H9 (cell line): ENCODE measurements at regions not wholly inside any gene's neighbourhood (a gene's known extent, or its start where the extent isn't known, plus 50 kb on each side); places are given as distances from the start of the nearest gene placed in this dataset.

Source experiments
- DNase-seq: peaks from one replicate; pipeline ENCODE4 v3.0.0-alpha.2; 2017
- H2AFZ ChIP-seq: one replicate; pipeline ENCODE4 v1.6.1; 2013; ENCODE audit warnings: mild to moderate bottlenecking, low read length, control low read depth, moderate library complexity
- H2AK5ac ChIP-seq: 2 replicates; pipeline ENCODE4 v1.6.1; 2013; ENCODE audit warnings: low read length, control low read depth, mixed read lengths; ENCODE audit not compliant: insufficient read length
- H2BK120ac ChIP-seq: one replicate; pipeline ENCODE4 v1.6.1; 2013; ENCODE audit warnings: low read depth, mild to moderate bottlenecking, low read length, control low read depth, inconsistent platforms; ENCODE audit not compliant: poor library complexity, severe bottlenecking
- H2BK12ac ChIP-seq: 2 replicates; pipeline ENCODE4 v1.6.1; 2013; ENCODE audit warnings: low read length, control low read depth, mixed read lengths, low read depth; ENCODE audit not compliant: insufficient read length
- H2BK15ac ChIP-seq: 2 replicates; pipeline ENCODE4 v1.6.1; 2013; ENCODE audit warnings: low read depth, low read length, control low read depth
- H2BK20ac ChIP-seq: one replicate; pipeline ENCODE4 v1.6.1; 2013; ENCODE audit warnings: low read depth, mild to moderate bottlenecking, low read length, control low read depth, inconsistent platforms; ENCODE audit not compliant: poor library complexity, severe bottlenecking
- H2BK5ac ChIP-seq: 2 replicates; pipeline ENCODE4 v1.6.1; 2013; ENCODE audit warnings: low read length, control low read depth, mixed read lengths; ENCODE audit not compliant: insufficient read length
- H3K14ac ChIP-seq: 2 replicates; pipeline ENCODE4 v1.6.1; 2013; ENCODE audit warnings: low read length, control low read depth; ENCODE audit not compliant: insufficient read depth
- H3K18ac ChIP-seq: 2 replicates; pipeline ENCODE4 v1.6.1; 2013; ENCODE audit warnings: low read depth, mild to moderate bottlenecking, mixed read lengths, low read length, control low read depth; ENCODE audit not compliant: insufficient read length
- H3K23ac ChIP-seq: 2 replicates; pipeline ENCODE4 v1.6.1; 2013; ENCODE audit warnings: low read length, control low read depth, mixed read lengths, low read depth; ENCODE audit not compliant: insufficient read length
- H3K23me2 ChIP-seq: 2 replicates; pipeline ENCODE4 v1.6.1; 2013; ENCODE audit warnings: low read depth, mild to moderate bottlenecking, mixed read lengths, low read length, control low read depth; ENCODE audit not compliant: insufficient read length, poor library complexity, severe bottlenecking
- H3K27ac ChIP-seq: 2 replicates; pipeline ENCODE4 v1.5.1; 2013; ENCODE audit warnings: low read length, control low read depth, mixed read lengths, low read depth; ENCODE audit not compliant: insufficient read length
- H3K27me3 ChIP-seq: 2 replicates; pipeline ENCODE4 v1.6.1; 2013; ENCODE audit warnings: low read length, control low read depth, inconsistent platforms; ENCODE audit not compliant: insufficient read depth
- H3K4ac ChIP-seq: 2 replicates; pipeline ENCODE4 v1.6.1; 2013; ENCODE audit warnings: low read depth, mild to moderate bottlenecking, control low read depth, inconsistent platforms, low read length, moderate library complexity
- H3K4me1 ChIP-seq: 2 replicates; pipeline ENCODE4 v1.6.1; 2013; ENCODE audit warnings: low read length, control low read depth, inconsistent platforms; ENCODE audit not compliant: insufficient read depth
- H3K4me2 ChIP-seq: 2 replicates; pipeline ENCODE4 v1.6.1; 2013; ENCODE audit warnings: low read length, control low read depth, mixed read lengths; ENCODE audit not compliant: insufficient read length, insufficient read depth
- H3K56ac ChIP-seq: 2 replicates; pipeline ENCODE4 v1.6.1; 2013; ENCODE audit warnings: low read depth, mild to moderate bottlenecking, mixed read lengths, low read length, control low read depth; ENCODE audit not compliant: insufficient read length
- H3K79me1 ChIP-seq: 2 replicates; pipeline ENCODE4 v1.6.1; 2013; ENCODE audit warnings: low read depth, mild to moderate bottlenecking, moderate library complexity, low read length, control low read depth, inconsistent platforms; ENCODE audit not compliant: insufficient read depth, poor library complexity, severe bottlenecking
- H3K79me2 ChIP-seq: 2 replicates; pipeline ENCODE4 v1.6.1; 2013; ENCODE audit warnings: low read length, control low read depth, inconsistent platforms; ENCODE audit not compliant: insufficient read depth
- H3K9ac ChIP-seq: 2 replicates; pipeline ENCODE4 v1.6.1; 2013; ENCODE audit warnings: low read length, control low read depth, mixed read lengths; ENCODE audit not compliant: insufficient read length; ENCODE audit errors: extremely low read depth
- H3K9me3 ChIP-seq: one replicate; pipeline ENCODE4 v1.6.1; 2013; ENCODE audit warnings: low read depth, low read length, inconsistent platforms; ENCODE audit not compliant: control insufficient read depth
- H3T11ph ChIP-seq: one replicate; pipeline ENCODE4 v1.6.1; 2013; ENCODE audit warnings: mild to moderate bottlenecking, low read length, control low read depth, inconsistent platforms
- H4K20me1 ChIP-seq: one replicate; pipeline ENCODE4 v1.6.1; 2013; ENCODE audit not compliant: control insufficient read depth, insufficient read length, insufficient read depth
- H4K5ac ChIP-seq: 2 replicates; pipeline ENCODE4 v1.6.1; 2013; ENCODE audit warnings: low read depth, mild to moderate bottlenecking, mixed read lengths, low read length, control low read depth; ENCODE audit not compliant: insufficient read length
- H4K8ac ChIP-seq: replicated peaks from 2 replicates; pipeline ENCODE4 v1.6.1; 2013; ENCODE audit warnings: low read length, control low read depth, mixed read lengths, low read depth; ENCODE audit not compliant: insufficient read length
- H4K91ac ChIP-seq: 2 replicates; pipeline ENCODE4 v1.6.1; 2013; ENCODE audit warnings: low read depth, mild to moderate bottlenecking, moderate library complexity, mixed read lengths, low read length, control low read depth; ENCODE audit not compliant: insufficient read length
- H3K27ac Mint-ChIP-seq, 3 experiments: 2 replicates in 2 of 3; 3 replicates in 1 of 3; pipeline ENCODE4 v1.8.0; 2020 to 2021; ENCODE audit warnings: mixed read lengths in 3 of 3, mild to moderate bottlenecking in 1 of 3, moderate library complexity in 1 of 3
- H3K27me3 Mint-ChIP-seq: 2 replicates; pipeline ENCODE4 v1.8.0; 2021; ENCODE audit warnings: low read depth, mild to moderate bottlenecking, moderate library complexity, mixed read lengths
- H3K36me3 Mint-ChIP-seq, 3 experiments: 2 replicates in 2 of 3; 3 replicates in 1 of 3; pipeline ENCODE4 v1.8.0; 2020 to 2021; ENCODE audit warnings: low read depth in 3 of 3, mixed read lengths in 3 of 3; ENCODE audit not compliant: insufficient read depth in 1 of 3
- H3K4me1 Mint-ChIP-seq, 2 experiments: 2 replicates each; pipeline ENCODE4 v1.8.0; 2020; ENCODE audit warnings: mixed read lengths in 2 of 2
- H3K4me3 Mint-ChIP-seq, 2 experiments: 2 replicates in 1 of 2; 3 replicates in 1 of 2; pipeline ENCODE4 v1.8.0; 2020 to 2021; ENCODE audit warnings: mild to moderate bottlenecking in 2 of 2, mixed read lengths in 2 of 2, moderate library complexity in 1 of 2
- H3K9me3 Mint-ChIP-seq, 2 experiments: 2 replicates in 1 of 2; 3 replicates in 1 of 2; pipeline ENCODE4 v1.8.0; 2020; ENCODE audit warnings: mild to moderate bottlenecking in 2 of 2, mixed read lengths in 2 of 2, moderate library complexity in 1 of 2
- CTCF ChIP-seq: fragments of 200-600 bp; sonication (generic); conservative IDR thresholded peaks from 3 replicates; pipeline ENCODE4 v1.8.0; 2021; ENCODE audit warnings: antibody characterized with exemption, mild to moderate bottlenecking
- WGBS: extraction: QIAGEN DNeasy Blood & Tissue Kit; methylation state at CpG from one replicate; pipeline ENCODE4 v1.1.7; 2013; ENCODE audit warnings: missing lambda C conversion rate, low lambda C conversion rate, mixed read lengths; ENCODE audit not compliant: insufficient read length; ENCODE audit errors: extremely low coverage; 5-methylcytosine and 5-hydroxymethylcytosine counted together

- Histone ChIP-seq H4K20me1 (no peaks in the 10 kb centered on the region), H3K27ac (no peak overlapping the region), H3K56ac (no peak overlapping the region), H3K9me3 (no peaks in the 10 kb centered on the region), H3K4ac (no peak overlapping the region), H3K18ac (no peak overlapping the region), H2BK5ac (no peak overlapping the region), H3K4me1 (peaks cover 3% of the 10 kb centered on the region; the same call in 1 of the 2 replicates), H2AFZ (no peak overlapping the region), H4K5ac (no peak overlapping the region), H3K23ac (no peak overlapping the region), H3T11ph (no peak overlapping the region), H3K9ac (no peak overlapping the region), H3K79me2 (no peaks in the 10 kb centered on the region), H3K27me3 (no peaks in the 10 kb centered on the region), H2BK20ac (no peak overlapping the region), H3K23me2 (no peaks in the 10 kb centered on the region), H3K14ac (no peak overlapping the region), H3K4me2 (no peak overlapping the region), H2BK12ac (no peak overlapping the region), H2BK15ac (no peak overlapping the region), H3K79me1 (no peaks in the 10 kb centered on the region), H4K8ac (no peak overlapping the region), H2AK5ac (no peak overlapping the region), H2BK120ac (no peak overlapping the region), H4K91ac (no peak overlapping the region)
- no peak for DNase-seq
- no CpG with 5 or more reads among the region's 4 CpGs for WGBS
- H3K27me3 Mint-ChIP-seq = no peaks in the 10 kb centered on the region
- peaks cover 17 to 26% of the 10 kb centered on the region in 2 experiments for H3K4me1 Mint-ChIP-seq
- TF ChIP-seq CTCF = no peak
- no peak overlapping the region for H3K27ac Mint-ChIP-seq
- H3K9me3 Mint-ChIP-seq = no peaks in the 10 kb centered on the region
- H3K4me3 Mint-ChIP-seq = no peak overlapping the region
- H3K36me3 Mint-ChIP-seq = no peaks in the 10 kb centered on the region
Observed at GRCh38 chr2:39607538-39608262, 58.0 kb upstream of the TMEM178A start.
